GM19025 (cell line): ENCODE measurements at regions not wholly inside any gene's neighbourhood (a gene's known extent, or its start where the extent isn't known, plus 50 kb on each side); places are given as distances from the start of the nearest gene placed in this dataset.

Experiments used
- ATAC-seq: cut with Tn5 transposase; IDR thresholded peaks from one replicate; pipeline ENCODE4 v1.9.1; 2021; ENCODE audit warnings: mild to moderate bottlenecking, low read depth, moderate library complexity; ENCODE audit not compliant: unreplicated experiment

DNA sequence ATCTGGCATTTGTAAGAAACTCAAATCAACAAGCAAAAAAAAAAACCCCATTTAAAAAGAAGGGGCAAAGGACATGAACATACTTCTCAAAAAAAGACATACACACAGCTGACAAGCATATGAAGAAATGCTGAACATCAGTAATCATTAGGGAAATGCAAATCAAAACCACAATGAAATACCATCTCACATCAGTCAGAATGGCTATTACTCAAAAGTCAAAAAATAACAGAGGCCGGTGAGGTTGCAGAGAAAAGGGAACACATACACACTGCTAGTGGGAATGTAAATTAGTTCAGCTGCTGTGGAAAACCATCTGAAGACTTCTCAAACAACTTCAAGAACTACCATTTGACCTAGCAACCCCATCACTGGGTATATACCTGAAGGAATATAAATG lies 199.4 kb upstream of the THBS1 start:
- ATAC-seq = no peak

DNA sequence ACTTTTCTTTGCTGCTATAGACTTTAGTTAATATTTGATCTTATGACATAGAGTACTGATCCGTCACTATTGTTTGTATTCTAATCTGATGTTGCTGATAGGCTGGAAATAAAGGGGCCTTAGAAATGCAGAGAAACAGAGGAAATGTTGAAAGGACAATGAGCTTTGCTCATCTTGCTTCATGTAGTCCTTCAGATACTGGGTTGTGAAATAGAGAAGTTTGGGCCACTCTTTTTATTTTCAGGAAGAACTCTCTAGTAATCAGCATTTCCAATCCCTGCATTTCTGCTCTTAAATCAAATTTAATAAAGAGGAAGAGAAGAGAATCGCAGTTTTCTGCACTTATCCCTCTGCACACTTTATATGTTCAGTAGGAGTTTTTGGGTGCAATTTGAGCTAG lies 192.8 kb upstream of the THBS1 start:
- ATAC-seq = no peak

DNA sequence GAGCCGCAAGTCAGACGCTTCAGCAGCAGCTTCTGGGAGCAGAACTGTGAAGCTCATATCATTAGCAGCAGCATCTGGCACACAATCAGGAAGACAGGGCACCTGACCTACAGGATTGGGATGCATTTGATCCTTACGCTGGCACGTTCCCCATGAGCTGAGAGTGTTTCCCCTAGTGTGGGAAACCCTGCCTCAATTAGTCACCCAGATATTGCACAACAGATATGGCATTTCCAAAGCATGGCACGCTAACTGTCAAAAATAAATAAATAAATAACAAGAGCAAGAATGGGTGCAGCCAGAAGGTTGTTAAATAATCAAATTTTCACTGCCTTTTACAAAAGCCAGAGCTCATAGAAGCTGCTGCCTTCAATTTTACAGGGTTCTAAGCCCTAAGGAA lies 189.6 kb upstream of the THBS1 start:
- ATAC-seq = no peak

DNA sequence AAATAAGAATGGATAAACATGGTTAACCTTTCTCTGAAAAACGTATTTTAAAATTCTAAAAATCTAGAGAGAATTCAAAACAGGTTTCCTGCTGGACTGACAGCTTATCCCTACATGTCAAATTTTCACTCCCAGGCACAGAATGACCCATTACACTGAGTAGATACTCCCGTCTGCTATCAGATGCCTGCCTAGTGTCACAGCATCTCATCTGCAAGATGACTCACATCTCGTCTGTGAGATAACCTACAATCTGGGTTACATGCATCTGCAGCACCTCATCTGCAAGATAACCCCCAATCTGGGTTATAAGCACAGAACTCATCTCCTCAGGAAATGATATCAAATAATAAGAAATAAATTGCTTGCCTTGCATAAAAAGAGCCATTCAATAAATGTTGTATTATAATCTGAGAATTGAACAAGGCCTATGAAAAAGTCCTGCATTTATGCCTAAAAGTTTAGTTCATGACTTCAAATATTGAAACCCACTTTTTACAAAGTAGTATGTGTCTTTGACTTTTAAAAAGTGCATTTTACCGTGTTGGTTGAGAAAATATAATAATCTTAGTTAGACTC lies 188.3 kb upstream of the THBS1 start:
- ATAC-seq = no peak

DNA sequence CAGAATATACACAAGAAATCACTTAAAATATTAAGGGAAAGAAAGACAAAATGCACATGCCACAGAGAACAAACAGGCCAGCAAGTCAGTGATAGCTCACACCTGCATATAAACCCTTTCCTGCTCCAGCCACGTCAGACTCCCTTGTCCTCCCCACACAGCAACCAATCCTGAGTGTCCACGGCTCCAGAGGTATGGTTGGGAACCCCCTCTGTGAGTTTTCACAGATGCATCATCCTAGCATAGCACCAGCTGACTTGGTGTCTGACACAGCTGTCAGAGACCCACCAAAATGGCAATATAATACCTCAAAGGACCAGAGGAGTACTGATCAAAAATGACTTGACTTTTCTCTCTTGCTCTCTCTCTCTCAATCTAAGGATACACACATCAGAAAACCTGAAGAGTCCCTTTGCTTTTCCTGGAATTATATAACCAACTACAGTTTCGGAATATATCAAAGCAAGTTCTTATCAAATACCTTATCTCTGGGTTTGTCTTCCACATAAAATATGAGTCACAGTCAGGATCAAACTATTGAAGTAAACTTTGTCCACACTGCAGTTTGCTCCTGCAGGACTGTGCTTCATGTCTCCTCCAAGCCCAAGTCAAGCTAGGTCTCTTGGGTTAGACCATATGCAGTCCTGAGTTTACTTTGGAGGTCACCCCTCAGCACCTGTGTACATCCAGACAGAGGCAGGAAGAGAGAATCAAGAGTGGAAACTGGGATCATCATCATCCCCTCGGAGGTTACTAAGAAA lies 187.1 kb upstream of the THBS1 start:
- ATAC-seq = no peak

DNA sequence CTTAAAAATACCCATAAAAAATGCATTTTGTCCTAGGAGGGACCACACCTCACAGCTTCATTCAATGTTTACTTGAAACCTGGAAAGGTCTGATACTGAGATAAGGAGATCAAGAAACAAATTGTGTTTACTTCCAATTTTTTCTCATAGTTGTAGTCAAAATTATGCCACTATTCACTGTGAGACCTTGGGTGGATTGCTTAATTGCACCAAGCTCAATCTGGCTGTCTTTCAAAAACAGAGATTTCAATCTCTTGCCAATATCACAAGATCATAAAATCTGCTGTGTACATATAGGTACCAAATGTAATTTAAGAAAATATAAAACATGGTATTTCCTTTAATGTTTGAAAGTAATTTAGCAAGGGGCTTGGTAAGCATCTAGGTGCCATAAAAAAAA lies 186.4 kb upstream of the THBS1 start:
- ATAC-seq = no peak

DNA sequence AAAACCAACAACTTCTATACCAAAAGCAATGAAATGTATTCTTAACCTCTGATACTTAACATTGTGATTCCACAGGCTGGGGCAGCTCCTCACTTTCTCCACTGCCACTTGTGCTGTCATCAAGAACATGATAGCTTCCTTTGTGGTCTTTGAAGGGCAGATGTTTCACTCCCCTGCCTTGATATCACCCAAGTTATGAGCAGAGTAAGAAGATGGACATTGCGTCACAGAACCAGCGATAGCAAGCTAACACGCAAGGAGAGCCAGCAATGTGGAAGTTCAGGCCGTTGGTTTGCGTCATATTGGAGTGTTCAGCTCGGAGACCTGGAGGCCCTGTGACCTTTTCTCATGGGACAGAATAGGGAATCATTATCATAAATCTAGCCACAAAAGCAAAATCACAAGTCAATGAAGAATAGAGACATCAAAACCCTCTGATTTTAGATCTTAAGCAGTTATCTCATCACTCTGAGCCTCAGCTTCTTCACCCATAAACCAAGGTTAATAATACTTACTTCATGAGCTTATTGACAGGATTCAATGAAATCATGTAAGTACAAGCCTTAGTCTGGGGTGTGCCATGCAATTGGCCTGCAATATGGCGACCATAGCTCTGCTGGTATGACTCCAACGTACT lies 183.8 kb upstream of the THBS1 start:
- ATAC-seq = no peak

DNA sequence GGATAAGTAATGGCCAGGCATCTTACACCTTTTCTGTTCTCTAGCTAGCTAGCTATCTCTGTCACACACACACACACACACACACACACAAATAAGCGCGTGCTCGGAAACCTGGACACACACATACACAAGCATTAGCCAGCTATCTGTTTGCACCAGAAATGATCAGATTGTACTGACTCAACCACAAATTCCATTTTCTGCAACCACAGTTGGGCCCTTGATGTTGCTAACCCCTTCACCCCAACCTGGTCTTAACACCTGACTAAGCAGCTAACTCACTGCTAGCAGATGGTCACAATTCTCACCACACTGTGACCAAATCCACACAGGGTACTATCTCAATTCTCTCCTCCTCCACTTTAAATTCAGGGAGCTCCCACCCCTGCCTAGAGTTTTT lies 183.0 kb upstream of the THBS1 start:
- no peak for ATAC-seq

DNA sequence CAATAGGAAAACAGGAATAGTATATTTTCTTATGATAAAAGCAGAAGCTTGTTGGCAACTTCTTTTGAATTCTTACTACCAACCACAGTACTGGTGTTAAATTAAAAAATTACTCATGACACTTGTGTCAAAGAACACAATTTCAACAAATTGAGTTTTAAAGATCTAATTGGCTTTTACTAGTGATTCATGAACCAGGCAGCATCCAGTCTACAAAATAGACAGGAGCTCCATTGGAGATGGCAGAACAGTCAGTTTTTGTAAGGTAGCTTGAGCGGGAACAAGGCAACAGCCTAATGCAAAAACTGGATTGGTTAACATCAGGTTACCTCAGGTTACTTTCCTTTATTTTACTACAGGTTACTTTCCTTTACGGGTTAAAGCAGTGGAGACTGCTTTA lies 181.3 kb upstream of the THBS1 start:
- ATAC-seq = no peak

DNA sequence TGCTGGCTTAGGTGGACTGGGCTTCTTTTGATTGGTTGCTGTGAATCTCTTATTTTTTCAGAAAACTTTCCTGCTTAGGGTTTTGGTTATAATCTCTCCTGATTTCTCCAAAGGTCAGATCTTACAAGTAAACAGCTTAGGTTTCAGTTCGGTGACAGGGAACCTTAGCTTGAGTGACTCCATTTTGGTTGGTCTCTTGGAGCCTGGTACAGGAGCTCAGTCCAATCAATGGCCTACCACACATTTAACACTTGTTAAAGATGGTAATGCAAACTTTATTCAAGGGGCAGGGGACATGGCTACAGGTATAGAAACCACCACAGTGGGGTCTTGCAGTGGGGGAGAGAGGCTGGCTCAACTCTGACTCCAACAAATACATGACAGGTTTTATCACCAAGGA lies 180.9 kb upstream of the THBS1 start:
- no peak for ATAC-seq

DNA sequence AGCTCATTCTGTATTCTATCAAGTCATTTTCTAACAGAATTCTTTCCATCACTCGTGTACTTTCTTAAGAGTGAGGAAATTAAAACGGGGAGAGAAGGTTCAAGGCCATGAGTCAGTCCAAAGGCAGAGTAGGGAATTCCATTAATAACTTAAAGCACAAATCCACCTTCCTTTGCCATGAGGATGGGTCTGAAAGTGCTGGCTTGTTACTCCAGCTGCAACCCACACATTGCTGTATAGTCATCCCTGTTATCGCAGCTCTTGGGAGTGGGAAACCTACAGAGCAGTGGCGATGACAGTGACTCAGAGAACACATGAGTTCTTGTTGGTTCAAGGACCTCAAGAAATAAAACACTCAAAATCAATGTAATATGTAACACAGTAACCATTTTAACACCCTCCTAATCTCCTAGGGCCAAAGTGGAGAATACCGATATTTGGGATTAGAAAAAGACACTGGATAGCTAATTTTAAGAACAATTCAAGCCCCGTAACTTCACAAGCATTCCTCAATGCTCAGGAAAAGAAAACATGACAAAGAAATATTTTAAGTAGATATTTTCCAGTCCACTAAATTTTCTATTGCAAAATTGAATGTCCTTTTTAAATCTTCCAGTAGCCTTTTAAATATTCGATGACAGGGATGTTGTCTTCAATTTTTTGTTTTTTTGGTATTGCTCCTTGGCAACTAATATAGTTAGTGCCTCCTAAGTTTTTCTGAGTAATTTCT lies 179.9 kb upstream of the THBS1 start:
- ATAC-seq = no peak

DNA sequence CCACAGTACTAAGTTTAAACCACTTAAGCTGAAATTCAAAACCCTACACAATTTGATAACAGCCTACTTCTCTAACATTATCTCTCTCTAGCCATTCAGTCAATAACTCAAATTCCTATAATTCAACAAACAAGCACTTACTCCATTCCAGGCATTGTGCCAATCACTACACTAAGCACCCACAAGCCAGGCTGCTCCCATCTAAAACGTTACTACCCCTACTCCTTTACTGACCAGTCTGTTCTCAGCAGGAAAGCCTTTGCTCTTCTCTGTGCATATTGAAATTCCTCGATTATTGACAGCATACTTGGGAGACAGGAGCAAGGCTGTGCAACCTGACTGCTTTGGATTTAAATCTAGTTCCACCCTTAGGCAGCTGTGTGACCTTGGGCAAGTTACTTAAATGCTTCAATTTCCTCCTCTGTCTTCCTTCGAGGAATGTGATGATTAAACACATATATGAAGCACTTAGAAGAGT lies 177.2 kb upstream of the THBS1 start:
- no peak for ATAC-seq

DNA sequence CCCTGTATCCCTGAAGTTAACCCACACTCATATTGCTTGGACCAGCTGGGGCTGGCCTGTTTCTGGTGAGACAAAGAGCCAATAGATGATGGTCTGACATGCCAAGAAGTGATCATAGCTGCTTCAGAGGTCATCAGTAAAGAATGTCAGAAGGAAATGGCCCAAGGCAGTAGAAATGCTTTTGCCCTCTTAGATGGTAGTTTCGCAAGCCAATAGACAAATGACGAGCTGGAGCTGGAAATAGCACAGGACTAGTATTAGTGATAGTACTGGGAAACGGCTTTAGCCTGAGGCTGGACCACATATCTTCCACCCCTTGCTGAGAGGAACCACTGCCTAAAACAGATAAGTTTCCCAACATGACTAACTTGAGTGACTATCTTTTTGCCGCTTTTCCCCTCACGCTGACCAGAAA lies 176.1 kb upstream of the THBS1 start:
- ATAC-seq = no peak

DNA sequence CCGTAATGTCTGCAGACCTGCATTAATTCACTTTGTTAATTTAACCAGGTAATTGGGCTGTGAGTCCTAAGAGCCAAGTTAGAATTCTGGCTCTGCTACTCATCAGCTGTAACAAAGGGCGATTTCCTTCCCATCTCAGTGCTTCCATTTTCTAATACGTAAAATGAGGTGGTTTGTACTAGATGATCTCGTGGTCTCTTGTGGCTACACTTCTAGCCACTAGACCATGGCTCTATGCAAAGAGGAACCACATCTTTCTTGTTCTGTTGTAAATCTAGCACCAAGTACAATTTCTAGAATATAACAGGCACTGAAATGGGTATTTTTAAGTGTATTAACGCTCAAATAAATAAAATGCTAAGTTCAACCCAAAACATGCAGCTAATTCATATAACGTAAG lies 174.4 kb upstream of the THBS1 start:
- ATAC-seq = no peak

DNA sequence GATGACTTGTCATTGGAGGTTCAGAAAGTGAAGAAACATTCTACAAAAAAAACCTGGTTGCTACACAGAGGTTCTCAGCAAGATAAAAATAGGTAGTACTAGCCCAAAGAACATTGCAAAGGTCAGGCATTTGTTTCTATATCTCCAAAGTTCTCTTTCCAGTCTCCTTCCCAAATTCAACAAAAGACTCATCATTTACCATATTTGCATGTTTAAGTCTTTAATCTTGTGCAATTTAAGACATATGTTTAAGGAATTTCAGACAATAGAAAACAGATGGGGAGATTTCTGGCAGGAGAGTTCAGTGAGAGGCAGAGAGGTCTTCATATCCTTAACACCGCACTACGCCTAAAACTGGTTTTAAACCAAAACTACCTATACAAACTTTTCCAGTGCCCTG lies 173.8 kb upstream of the THBS1 start:
- ATAC-seq = no peak

DNA sequence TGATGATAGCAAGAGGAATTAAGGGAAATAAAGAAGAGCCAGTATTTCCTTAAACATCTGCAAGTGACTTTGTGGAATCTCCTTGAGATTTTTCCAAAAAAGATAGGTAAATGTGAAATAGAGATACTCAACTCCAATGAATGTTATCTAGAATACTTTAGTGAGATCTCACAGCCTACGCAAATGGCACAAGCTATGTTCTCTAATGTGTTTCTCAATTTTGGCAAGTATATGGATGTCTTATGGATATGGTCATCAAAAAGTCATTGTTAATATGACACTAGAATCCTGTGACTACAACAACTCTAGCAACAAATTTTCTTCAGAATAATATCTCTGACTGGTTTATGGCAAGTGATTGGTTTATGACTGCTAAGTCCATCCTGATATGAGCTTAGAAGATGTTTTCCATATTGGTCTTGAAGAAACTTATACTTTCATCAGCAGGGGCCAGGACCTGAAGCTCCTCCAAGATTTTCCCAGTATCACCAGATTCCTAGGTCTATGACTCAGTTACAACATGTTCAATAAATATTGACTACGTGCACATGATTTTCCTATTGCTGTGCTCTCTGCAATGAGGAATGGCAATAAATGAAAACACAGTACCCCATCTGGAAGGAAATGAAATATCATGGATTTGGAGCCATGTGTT lies 170.9 kb upstream of the THBS1 start:
- ATAC-seq = no peak

DNA sequence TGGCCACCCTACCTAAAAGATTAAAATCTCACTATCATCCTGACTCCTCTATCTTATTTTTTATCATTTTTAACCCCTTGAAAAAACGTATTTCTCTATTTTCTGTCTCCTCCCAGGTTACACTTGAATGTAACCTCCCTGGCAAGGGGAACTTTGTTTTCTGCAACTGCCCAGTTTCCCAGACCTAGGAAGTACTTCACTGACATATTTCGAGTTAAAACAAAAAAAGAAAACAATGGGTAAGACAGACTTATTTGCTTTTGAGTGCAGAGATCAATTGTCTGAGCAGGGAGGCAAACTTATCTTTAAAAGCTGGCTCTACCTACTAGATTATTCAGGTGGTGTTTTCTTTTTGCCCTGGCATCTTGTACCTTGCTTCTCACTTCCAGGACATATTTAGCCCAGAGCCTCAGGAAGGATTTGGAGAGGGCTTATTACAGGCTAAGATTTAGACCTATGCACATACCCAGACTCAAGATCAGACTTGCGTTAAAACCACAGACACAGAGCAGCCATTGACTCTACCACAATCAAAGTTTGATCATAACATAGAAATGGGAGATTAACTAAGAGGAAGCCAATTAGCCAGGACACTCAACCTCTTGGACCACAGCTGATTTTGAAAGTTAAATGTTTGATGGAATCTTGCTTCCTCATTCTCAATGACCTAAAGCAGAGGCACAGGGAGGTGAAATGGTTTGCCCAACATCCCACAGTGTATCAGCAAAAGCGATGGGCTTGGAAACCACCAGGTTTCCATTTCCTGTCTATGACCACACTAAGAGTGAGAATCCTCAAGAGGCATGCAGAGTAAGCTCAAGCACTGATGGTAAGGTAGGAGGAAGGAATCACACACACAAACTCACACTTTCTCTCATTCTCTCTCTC lies 169.5 kb upstream of the THBS1 start:
- ATAC-seq = peak; percentile 92

DNA sequence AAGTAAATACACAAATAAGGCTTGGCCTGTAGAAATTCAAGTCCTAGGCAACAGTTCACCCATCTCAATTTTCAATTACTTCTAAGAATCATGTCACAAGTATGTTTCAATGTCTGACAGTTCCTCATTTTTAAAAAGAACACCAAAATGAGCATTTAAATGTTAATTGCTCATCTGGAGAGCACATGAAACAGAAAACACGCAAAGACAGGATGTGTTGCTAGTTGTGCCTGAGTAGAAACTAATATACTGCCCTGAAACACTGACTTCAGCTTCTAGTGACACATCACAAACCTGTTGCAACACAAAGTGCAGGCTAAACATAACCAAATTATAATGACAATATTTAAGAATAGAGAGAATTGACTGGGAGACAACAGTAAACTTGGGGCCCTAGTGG lies 167.3 kb upstream of the THBS1 start:
- no peak for ATAC-seq

DNA sequence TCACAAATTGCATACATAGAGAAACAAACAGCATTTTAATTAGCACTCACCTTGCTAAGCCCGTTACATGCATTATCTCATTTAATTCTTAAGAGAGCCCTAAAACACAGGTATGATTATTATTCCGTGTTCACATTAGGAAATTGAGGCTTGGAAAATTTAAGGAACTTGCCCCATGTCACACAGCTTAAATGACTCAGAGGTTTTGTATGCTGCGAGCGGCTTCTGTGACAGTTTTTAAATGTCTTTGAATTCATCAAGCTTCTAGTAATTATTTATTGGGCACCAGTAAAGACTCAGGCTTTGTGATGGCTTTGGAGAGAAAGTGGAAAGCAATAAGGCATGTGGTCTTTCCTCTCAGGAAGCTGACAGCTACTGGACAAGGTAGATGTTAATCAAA lies 166.7 kb upstream of the THBS1 start:
- ATAC-seq = no peak

DNA sequence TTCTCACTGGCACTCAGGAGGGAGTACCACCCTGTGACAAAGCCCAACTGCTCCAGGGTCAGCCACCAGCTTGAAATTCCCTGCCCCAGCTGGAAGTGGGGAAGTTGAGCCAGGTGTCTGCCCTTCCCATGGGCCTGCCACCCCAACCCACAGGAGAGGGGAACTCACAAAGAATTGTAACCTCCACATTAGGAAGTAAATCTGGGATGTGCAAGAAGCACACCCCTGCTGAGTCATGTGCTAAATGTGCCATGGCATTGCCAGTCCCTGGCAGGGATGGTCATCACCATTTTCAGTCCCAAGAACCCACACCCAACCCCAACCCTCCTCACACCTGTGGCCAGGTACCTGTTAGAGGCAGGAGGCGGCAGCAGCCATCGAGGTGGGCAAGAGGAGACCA lies 165.2 kb upstream of the THBS1 start:
- no peak for ATAC-seq
